Vagina (tissue), 2 donors: ENCODE measurements at regions not wholly inside any gene's neighbourhood (a gene's known extent, or its start where the extent isn't known, plus 50 kb on each side); places are given as distances from the start of the nearest gene placed in this dataset.

Source experiments
- CTCF ChIP-seq, 3 experiments: fragments of 450-650 bp in 2 of 3; fragments of 200-600 bp in 1 of 3; sonication (generic) in 1 of 3; IDR thresholded peaks; one replicate each; pipeline ENCODE4 v1.5.1; 2017 to 2019; ENCODE audit warnings: antibody characterized with exemption in 3 of 3, mild to moderate bottlenecking in 2 of 3, moderate library complexity in 2 of 3
- POLR2A ChIP-seq, 2 donors: fragments of 450-650 bp; IDR thresholded peaks; one replicate each; pipeline ENCODE4 v1.6.1; 2017; ENCODE audit warnings: antibody characterized with exemption in 2 of 2, mild to moderate bottlenecking in 2 of 2, moderate library complexity in 2 of 2

- no peak for TF ChIP-seq CTCF (IDR thresholded peaks at IDR 0.05)
- no peak for TF ChIP-seq POLR2A (IDR thresholded peaks at IDR 0.05)
Observed at GRCh38 chr3:6717026-6717943, 143.6 kb upstream of the GRM7 start.
